HG02840 (cell line): ENCODE measurements at regions not wholly inside any gene's neighbourhood (a gene's known extent, or its start where the extent isn't known, plus 50 kb on each side); places are given as distances from the start of the nearest gene placed in this dataset.
"Not testable (repeated sequence)": the region's sequence is repeated elsewhere in the genome, so short reads cannot be mapped to it uniquely, and the experiment has no call there.

Experiments
- ATAC-seq: cut with Tn5 transposase; IDR thresholded peaks from one replicate; pipeline ENCODE4 v1.9.1; 2021; ENCODE audit warnings: mild to moderate bottlenecking, moderate library complexity, moderate number of reproducible peaks; ENCODE audit not compliant: unreplicated experiment, low FRiP score

DNA sequence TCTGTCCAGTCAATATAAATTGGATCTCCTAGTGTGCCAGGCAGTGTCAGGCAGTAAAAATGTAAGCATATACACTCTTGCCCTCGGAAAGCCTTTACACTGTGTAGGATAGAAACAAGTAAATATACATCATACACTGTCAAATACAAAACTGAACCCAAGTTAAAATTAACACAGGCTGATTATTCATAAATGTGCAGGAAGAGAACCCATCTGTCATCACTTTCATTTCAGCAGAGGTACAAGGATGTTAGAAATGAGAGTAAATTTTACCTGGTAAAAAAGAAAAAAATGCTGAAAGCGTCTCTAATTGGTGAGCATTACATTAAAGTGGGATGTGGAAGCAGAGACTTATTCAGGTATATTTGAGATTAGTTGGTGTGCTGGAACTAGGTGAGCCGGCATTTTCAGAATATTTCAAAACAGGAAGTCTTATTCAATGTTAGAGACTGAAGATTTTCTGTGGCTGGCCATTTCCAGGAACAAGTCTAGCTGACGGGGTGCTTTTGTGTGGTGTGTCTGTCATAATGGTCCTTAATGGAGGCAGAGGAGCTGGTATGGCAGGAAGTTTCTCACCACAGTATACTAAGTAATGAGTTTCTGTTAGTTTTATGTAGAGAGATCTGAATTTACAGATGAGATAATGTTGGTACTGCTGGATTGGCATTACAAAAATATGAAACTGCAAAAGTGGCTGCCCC lies 192.6 kb downstream of the CASP12 start:
- ATAC-seq = peak; percentile 99

DNA sequence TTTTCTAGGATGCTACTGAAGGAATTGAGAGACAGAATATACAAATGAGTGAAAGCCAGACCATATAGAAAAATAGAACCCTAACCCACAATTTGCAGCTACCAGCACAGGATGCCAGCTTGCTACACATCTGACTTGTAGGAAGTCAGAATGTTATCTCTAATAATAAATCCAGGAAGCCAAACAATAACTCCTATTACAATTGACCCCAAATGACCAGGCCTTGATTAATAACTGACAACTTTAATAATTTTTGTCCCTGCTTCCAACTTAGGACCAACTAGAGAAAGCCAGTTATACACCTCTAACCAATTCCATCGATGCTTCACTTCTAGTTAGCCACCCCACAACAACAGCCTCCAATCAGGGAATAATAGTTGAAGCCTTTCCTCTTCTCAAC lies 193.4 kb downstream of the CASP12 start:
- ATAC-seq = no peak

DNA sequence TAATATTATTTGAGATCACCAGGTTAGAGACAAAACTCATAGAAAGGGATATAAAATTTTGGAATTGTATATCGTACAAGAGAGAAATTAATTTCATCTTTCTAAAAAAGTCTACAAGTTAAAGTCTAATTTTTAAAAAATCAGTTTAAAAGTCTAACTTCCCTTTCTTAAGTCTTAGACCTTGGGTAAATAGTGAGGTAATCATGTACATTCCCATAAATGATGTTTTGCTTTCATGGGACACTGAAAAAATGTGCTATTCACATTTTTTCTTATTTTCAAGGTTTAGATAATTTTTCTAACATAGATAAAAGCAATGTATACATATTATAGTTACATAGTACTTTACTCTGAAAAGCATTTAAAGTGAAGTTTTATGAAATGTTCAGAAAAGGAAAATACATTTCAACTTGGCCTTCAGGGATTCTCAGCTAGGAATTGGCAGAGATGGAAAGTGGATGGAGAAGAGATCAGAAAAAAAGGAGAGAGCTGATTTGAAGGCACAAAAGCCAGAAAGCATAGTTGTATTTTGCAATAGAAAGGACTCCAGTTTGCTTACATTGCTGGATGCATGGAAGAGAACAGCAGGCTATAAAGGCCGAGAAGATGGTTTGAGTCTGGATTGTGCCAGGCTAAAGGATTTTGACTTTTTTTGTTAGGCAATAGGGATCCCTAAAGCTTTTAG lies 194.0 kb downstream of the CASP12 start:
- ATAC-seq = no peak

DNA sequence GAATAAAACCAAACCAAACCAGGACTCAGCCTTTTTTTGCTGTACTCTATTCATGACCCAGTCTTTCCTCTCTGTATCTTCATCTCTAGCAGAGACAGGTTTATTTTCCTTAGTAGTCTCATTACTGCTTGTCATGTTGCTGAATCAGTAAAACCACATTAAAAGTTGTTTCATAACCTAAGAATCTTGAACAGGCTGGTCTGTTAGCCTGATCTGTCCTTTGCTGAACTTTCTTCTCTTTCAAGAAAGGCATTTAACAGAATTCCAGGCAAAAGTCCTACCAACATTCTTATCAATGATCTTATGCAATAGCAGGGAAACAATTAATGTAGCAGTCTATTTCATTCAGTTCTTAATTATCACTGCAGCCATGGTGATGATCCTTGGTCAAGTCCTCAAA lies 197.7 kb downstream of the CASP12 start:
- ATAC-seq = no peak

DNA sequence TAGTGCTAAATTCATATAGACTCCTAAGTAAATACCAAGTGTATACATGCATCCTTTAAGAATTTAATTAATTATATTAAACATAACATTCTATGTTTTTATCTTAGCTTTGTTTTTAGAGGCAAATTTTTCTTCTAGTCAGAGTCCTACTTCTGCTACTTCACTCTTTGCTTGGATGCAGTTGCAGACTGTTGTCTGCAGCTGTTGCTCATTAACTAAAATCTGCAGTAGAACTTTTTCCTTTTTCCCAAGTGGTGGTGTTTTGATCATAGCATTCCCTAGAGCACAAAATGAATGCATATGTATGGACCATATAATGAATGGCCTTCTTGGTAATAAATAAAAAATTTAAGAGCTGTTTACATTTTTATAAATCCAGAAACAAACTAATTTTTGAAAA lies 198.3 kb downstream of the CASP12 start:
- no peak for ATAC-seq

DNA sequence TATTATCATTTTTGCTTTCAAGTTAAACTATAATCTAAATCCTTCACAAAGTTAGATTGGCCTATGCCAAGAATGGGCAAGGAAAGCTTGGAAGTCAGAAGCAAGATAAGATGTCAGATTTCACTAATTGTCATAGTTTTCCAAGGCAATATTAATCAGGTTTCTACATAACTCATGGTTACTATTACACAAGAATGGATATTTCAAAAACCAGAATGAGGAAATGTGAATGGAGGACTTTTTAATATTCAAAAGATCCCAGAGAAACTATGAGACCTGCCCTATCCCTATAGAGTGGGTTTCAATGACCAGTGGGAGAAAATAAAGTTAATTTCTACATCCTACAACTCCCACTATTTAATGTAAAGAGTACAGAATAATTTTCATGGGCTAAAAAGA lies 203.2 kb downstream of the CASP12 start:
- no peak for ATAC-seq

DNA sequence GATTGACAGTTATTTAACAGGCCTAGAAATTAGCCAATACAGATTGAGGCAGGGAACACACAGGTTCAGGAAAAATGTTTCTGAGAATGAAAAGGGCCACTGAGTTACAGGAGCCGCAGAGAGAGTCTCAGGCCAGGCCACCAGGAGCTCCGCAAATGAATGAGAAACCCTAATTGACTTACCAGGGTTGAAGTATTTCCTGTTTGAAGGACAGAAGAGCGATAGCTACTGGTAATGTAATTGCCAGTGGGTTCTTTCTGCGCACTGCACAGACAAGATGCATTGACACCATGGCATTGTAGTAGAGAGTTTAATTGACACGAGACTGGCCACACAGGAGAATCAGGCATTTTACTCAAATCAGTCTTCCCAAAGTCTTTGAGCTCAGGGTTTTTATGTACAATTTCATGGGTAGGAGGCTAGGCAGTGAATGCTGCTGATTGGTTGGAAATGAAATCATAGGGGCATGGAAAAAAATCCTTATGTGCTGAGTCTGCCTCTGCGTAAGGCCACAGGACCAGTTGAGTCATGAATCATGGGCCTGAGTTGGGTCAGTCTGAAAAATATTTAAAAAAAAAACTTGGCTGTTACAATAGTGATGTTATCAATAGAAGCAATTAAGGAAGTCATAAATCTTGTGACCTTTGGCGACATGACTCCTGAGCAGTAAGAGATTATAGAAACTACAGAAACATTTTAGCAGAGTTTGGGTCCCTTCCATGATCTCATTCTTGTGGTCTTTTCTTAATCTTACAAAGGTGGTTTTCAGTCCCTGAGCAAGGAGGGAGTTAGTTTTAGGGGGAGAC lies 203.8 kb downstream of the CASP12 start:
- ATAC-seq = no peak

DNA sequence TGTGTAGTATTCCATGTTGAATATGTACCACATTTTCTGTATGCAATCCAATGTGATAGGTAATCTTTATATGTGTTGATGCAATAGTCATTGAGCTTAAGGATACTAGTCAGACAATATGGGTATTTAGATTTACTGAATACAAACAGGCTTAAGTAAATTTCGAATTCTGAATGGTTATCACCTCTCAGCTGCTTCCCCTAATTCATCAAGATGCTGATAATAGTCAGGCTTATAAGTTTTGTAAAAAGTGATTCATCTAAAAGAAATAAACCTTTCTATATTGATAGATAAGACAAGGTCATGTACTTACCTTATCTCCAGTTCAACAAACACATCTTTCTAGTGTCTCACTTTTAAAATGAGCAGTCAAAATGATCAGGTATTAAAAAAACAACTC lies 205.5 kb downstream of the CASP12 start:
- ATAC-seq = no peak

DNA sequence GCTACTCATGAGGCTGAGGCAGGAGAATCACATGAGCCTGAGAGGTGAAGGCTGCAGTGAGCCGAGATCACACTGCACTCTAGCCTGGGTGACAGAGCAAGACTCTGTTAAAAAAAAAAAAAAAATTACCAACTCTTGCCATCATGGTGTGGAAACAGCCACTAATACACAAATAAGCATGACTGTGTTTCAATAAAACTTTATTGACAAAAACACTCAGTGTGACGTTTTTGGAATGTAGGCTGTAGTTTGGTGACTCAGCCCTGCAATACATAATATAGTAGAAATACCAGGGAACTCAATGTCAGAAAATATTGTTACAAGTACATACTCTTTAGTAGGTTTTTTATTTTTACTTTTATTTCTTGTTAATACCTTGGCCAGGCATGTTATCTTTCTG lies 207.1 kb downstream of the CASP12 start:
- ATAC-seq = no peak

DNA sequence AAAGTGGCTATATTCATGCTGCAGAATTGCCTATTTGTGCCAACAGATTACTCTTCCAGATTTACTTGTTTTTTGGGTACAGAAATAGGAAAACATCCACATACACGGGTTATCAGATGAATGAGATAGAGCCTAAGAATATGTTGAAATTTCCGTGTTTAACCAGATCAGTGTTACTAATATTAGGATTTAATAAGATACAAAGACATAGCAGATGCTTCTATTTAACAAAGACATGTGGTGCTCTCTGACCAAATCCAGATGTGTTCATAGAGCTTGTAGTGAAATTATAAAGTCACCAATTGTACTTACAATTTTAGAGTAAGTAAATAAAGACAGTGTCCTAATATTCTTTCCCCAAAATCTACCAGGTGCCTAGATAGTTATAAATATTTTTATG lies 208.0 kb downstream of the CASP12 start:
- ATAC-seq = no peak

DNA sequence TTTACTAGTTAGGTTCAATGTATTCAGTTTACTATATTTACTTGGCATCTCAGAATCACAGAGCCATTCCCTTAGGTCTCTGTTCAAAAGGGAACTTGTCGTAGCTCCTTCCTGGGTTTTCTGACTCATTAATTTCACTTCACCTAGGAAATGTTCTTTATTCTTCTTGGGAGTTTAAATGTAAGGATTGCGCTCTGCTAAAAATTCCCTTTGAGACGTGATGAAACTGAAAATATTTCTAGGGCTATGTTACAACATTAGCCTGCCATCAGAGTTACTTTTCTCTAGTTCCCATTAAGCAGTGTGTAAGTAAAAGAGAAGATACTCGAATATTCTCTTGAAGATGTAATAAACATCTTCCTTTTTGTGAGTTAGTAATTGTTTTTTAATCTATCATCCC lies 209.5 kb downstream of the CASP12 start:
- no peak for ATAC-seq

DNA sequence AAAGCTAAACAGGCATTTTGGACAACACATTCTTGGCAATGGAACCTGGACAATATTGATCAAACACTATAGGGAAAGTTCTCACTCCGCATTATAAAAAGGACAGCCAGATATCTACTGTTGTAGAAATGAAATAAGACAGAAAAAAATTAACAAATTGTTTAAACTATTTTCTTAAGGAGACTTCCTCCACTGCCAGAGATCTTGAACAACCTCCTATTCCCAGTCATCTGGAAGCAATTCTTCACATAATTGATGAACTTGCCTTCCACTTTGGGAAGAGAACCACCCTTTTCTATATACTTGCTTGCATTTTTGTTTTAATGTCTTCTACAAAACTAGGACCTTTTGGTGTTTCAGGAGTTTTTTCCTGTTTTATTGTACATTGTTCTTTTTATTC lies 216.1 kb downstream of the CASP12 start:
- ATAC-seq = no peak

DNA sequence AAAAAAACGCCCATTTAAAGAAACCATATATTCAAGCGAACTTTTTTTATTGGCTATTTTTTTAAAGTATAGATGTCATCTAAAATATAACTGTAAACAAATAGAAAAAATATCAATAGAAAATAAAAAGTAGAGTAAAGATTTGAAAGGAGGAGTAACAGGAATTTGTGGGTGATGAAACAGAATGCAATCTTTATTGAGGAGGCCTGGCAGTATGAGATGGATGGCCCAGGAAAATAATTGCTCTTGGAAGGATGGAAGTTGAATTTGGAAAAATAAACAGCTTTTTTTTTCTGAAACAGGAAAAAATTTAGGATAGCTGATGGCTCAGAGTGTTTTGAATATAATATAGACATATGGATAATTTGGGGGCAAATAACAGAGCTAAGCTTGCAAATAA lies 219.0 kb downstream of the CASP12 start:
- ATAC-seq = no peak

DNA sequence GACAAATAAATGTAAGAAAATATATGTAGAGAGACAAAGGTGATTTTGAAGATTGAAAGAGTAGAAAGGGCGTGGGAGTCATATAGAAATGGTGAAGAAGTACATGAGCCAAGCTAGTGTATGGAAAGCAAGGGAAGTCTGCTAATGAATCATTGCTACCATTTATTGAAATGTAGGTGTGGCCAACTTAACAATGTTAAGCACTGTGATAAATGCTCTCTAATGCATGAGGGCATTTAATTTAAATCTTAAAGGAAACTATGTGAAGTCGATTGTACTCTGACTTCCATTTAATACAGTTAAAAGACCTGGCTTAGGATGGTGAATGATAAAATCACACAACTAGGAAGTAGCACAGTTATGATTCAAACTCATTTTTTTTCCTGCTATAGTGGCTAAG lies 219.9 kb downstream of the CASP12 start:
- ATAC-seq = no peak

DNA sequence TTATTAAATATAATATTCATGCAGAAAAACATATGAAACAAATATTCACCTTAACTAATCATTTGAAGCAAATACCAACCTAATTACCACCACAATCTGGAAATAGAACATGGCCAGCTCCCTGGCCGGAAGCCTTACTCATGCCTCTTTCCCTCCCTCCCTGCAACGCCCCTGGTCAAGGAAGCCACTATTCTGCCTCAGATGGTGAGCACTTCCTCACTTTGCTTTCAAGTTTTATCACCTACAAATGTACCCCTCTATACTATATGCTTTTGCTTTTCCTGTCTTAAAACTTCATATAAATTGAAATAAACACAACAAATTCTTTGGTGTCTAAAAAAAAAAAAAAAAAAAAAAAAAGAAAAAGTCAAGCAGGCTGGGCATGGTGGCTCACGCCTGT lies 221.2 kb downstream of the CASP12 start:
- not testable (repeated sequence) for ATAC-seq

DNA sequence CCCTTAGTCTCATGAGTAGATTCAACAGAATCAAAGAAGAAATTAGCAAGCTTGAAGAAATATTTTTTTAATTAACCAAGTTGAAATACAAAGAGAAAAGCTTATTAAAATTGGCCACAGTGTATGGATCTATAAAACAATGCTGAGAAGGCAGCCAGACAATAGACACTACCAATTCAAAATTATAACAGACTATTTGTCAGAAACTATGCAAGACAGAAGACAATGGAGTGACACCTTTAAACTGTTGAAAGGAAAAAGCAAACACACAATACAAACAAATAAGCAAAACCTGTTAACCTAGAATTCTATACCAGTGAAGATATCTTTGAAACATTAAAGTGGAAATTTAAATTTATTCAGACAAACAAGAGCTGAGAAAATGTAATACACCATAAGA lies 225.4 kb downstream of the CASP12 start:
- ATAC-seq = no peak

DNA sequence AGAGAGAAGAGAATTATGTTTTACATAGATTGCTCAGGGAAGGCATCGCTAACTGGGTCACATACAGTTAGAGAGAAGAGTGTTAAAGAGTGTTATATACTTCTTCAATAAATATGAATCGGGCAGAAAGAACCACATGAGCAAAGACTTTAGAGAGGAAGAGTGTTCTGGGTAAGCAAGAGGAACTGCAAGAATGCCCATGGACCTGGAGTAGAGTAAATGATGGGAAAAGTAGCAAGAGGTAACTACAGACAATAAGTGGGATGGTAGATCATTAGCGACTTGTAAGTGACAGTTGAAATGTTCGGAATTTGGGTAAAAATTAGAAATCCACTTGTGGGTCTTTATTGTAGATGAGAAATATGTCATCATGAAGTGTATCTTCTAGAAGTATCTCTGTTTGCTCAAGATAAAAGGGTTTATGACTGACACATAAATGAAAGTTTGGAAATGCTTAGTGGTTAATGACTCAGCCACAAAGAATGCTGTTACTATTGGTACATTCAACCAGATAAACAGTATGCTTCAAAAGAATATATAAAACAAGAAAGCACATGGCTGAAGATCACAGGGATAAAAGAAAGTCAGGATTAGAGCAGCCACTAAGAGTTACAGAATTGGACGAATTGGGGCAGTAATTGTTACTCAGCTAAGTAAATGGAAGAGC lies 229.3 kb downstream of the CASP12 start:
- no peak for ATAC-seq

DNA sequence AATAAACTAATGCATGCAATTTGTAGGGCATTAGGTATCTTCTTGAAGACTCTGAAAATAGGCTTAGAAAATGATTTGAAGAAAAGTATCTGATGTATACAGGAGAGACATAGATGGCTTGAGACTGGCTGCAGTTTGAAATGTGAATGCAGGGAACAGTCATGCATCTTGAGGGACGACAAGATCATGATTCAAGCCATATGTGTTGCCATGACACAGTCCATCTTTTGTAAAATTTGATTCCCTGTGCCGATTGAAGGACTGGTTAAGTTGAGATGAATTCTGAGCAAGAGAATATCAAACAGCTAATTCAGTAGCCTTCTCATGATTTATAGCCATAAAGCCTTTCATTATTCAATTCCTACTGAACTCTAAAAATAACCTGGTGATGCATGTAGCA lies 231.6 kb downstream of the CASP12 start:
- no peak for ATAC-seq

DNA sequence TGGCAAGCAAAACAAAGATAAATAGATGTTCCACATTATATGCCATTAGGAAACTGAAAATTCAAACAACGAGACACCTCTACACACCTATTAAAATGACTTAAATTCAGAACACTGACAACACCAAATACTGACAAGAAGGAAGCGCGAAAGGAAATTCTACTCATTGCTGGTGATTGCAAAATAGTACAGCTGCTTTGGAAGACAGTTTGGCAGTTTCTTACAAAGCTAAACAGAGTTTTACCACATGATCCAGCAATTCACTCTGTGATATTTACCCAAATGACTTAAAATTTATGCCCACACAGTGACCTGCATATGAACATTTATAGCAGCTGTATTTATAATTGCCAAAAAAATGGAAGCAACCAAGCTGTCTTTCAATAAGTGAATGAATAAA lies 232.6 kb downstream of the CASP12 start:
- ATAC-seq = no peak

DNA sequence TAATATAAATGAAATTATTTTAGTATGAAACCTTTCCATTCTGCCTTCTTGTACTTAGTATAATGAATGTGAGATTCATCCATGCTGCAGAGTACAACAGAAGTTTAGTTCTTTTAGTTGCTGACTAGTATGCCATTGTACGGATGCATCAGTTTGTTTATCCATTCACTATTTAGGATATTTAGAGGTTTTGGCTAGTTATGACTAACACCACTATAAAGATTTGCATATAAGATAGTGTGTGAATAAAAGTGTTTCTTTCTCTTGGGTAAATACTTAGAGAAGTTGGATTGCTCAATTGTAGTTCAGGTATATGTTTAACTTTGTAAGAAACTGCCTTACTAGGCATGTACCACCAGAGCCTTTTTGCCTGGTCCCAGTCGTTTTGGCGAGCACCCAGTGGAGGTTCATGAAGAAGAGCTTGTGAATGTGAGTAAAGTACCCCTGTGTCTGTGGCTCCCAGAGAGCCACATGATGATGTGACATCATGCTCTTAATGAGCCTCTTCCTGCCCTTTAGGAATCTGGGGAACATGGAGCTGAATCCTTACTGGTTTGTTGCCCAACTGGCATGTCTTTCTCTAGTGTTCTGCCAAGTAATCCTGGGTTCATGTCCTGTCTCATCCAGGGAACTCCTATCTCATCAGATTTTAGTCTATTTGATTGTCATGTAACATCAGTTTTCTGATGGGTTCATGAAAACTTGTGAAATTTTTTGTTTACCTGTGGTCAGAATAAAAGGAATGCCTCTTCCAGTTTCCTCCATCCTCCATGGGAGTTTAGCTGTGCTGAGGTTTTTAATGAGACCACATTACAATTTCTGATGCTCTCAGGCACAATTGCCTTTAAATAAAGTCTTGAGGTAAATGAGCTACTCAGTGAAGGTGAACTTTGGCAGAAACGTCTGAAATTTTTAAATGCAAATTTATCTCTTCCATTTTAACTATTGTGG lies 234.8 kb downstream of the CASP12 start:
- ATAC-seq = no peak
